Breast epithelium (tissue), 3 donors: ENCODE measurements at regions not wholly inside any gene's neighbourhood (a gene's known extent, or its start where the extent isn't known, plus 50 kb on each side); places are given as distances from the start of the nearest gene placed in this dataset.

ENCODE experiments used
- POLR2A ChIP-seq: fragments of 450-650 bp; IDR thresholded peaks from one replicate; pipeline ENCODE4 v1.6.1; 2016; ENCODE audit warnings: antibody characterized with exemption, mild to moderate bottlenecking, moderate library complexity
- POLR2AphosphoS5 ChIP-seq, 3 donors: sonication (generic); formaldehyde crosslinking; IDR thresholded peaks; one replicate each; pipeline ENCODE4 v1.6.1; 2017; ENCODE audit warnings: antibody characterized with exemption in 3 of 3
- TF ChIP-seq, protein P1 (sequence below), 3 donors: fragments of 450-650 bp; IDR thresholded peaks; one replicate each; pipeline ENCODE4 v1.5.1; 2016 to 2017; ENCODE audit warnings: antibody characterized with exemption in 3 of 3, mild to moderate bottlenecking in 3 of 3, moderate library complexity in 3 of 3

DNA sequence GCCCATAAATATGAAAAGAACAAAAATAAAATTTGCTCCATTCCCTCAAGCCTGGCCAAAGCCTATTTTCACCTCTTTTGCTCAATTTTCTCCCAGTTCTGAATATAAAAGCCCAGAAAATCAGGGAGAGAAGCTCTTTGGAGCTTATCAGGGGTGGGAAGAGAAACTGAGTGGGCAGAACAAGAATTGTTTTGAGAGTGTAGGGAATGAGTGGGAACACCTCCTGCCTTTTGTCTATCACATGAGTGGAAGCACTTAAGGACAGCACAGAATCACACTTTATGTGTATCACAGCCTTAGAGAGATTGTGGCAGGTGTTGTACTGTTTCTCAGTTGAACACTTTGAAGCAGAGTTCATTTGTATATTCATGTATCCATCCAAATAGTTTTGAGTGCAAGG is 139.2 kb upstream of the HMHB1 start:
- TF ChIP-seq, protein P1, sequence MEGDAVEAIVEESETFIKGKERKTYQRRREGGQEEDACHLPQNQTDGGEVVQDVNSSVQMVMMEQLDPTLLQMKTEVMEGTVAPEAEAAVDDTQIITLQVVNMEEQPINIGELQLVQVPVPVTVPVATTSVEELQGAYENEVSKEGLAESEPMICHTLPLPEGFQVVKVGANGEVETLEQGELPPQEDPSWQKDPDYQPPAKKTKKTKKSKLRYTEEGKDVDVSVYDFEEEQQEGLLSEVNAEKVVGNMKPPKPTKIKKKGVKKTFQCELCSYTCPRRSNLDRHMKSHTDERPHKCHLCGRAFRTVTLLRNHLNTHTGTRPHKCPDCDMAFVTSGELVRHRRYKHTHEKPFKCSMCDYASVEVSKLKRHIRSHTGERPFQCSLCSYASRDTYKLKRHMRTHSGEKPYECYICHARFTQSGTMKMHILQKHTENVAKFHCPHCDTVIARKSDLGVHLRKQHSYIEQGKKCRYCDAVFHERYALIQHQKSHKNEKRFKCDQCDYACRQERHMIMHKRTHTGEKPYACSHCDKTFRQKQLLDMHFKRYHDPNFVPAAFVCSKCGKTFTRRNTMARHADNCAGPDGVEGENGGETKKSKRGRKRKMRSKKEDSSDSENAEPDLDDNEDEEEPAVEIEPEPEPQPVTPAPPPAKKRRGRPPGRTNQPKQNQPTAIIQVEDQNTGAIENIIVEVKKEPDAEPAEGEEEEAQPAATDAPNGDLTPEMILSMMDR (IDR thresholded peaks at IDR 0.05), result no peak
- TF ChIP-seq POLR2AphosphoS5 (IDR thresholded peaks at IDR 0.05), result no peak
- TF ChIP-seq POLR2A, result no peak
